SK-N-SH (cell line): ENCODE measurements at regions not wholly inside any gene's neighbourhood (a gene's known extent, or its start where the extent isn't known, plus 50 kb on each side); places are given as distances from the start of the nearest gene placed in this dataset.

Experiments
- CTCF ChIA-PET: fragments of 300-600, 350-600 bp; formaldehyde crosslinking; extraction: SDS; loops from one replicate; lab custom pipeline; 2021; lab: Yijun Ruan, JAX
- POLR2A ChIA-PET: fragments of 350-600 bp; sonication (Branson Sonifier 250); formaldehyde crosslinking; extraction: SDS; loops from one replicate; lab custom pipeline; 2020; ENCODE audit warnings: antibody characterized with exemption, inconsistent platforms; lab: Yijun Ruan, JAX
- DNase-seq: peaks from one replicate; pipeline ENCODE4 v3.0.0; 2012
- H2AFZ ChIP-seq: fragments of 200-600 bp; sonication (generic); 2 replicates; pipeline ENCODE4 v1.8.1; 2016; ENCODE audit warnings: antibody characterized with exemption, mild to moderate bottlenecking, low read depth
- H3F3A ChIP-seq: fragments of 200-600 bp; sonication (generic); replicated peaks from 2 replicates; pipeline ENCODE3; 2016; ENCODE audit warnings: antibody characterized with exemption, mild to moderate bottlenecking; ENCODE audit not compliant: insufficient read depth
- H3K27ac ChIP-seq, 2 experiments: fragments of 200-500 bp in 1 of 2; fragments of 200-600 bp in 1 of 2; sonication (Bioruptor generic) in 1 of 2; sonication (generic), shearing (Covaris generic) in 1 of 2; 2 replicates each; pipeline versions ENCODE4 v1.5.1 to v1.6.1; 2014 to 2016; ENCODE audit warnings: low read depth in 2 of 2, inconsistent platforms in 1 of 2, low read length in 1 of 2, mild to moderate bottlenecking in 1 of 2, mixed read lengths in 1 of 2
- H3K27me3 ChIP-seq: fragments of 200-600 bp; sonication (generic), shearing (Covaris generic); 2 replicates; pipeline ENCODE4 v1.6.1; 2016; ENCODE audit warnings: mixed run types; ENCODE audit not compliant: insufficient read depth
- H3K36me3 ChIP-seq, 2 experiments: fragments of 200-500 bp in 1 of 2; fragments of 200-600 bp in 1 of 2; sonication (Bioruptor generic) in 1 of 2; sonication (generic) in 1 of 2; replicated peaks in 1 of 2; 2 replicates each; pipeline versions ENCODE3 to v1.5.1; 2014 to 2016; ENCODE audit warnings: low read length in 1 of 2, mild to moderate bottlenecking in 1 of 2; ENCODE audit not compliant: insufficient read depth in 2 of 2, control insufficient read depth in 1 of 2
- H3K4me1 ChIP-seq, 2 experiments: fragments of 200-500 bp in 1 of 2; fragments of 200-600 bp in 1 of 2; sonication (Bioruptor generic) in 1 of 2; sonication (generic), shearing (Covaris generic) in 1 of 2; 2 replicates each; pipeline versions ENCODE4 v1.5.1 to v1.6.1; 2014 to 2016; ENCODE audit warnings: low read depth in 1 of 2, low read length in 1 of 2, mixed run types in 1 of 2; ENCODE audit not compliant: insufficient read depth in 2 of 2, control insufficient read depth in 1 of 2
- H3K4me2 ChIP-seq: fragments of 200-600 bp; sonication (generic), shearing (Covaris generic); 2 replicates; pipeline ENCODE4 v1.6.1; 2017; ENCODE audit warnings: mixed run types
- H3K4me3 ChIP-seq, 2 experiments: fragments of 200-500 bp in 1 of 2; fragments of 200-600 bp in 1 of 2; sonication (Bioruptor generic) in 1 of 2; sonication (generic), shearing (Covaris generic) in 1 of 2; 2 replicates each; pipeline versions ENCODE4 v1.5.1 to v1.8.1; 2014 to 2016; ENCODE audit warnings: low read depth in 2 of 2, inconsistent platforms in 1 of 2, low read length in 1 of 2, mild to moderate bottlenecking in 1 of 2, mixed read lengths in 1 of 2, moderate library complexity in 1 of 2
- H3K79me2 ChIP-seq: fragments of 200-600 bp; sonication (generic); 2 replicates; pipeline ENCODE4 v1.8.1; 2017; ENCODE audit warnings: mild to moderate bottlenecking; ENCODE audit not compliant: insufficient read depth
- H3K9ac ChIP-seq: fragments of 200-600 bp; sonication (generic); 2 replicates; pipeline ENCODE4 v1.6.1; 2017; ENCODE audit warnings: mixed run types
- H3K9me2 ChIP-seq: fragments of 200-600 bp; sonication (generic); 2 replicates; pipeline ENCODE4 v1.6.1; 2017; ENCODE audit warnings: mixed run types
- H3K9me3 ChIP-seq: fragments of 200-600 bp; sonication (generic); 2 replicates; pipeline ENCODE4 v1.6.1; 2017; ENCODE audit warnings: mixed run types, mild to moderate bottlenecking, moderate library complexity
- H4K20me1 ChIP-seq: fragments of 200-600 bp; sonication (generic); 2 replicates; pipeline ENCODE4 v1.6.1; 2017; ENCODE audit warnings: mild to moderate bottlenecking, mixed run types; ENCODE audit not compliant: insufficient read depth
- CTCF ChIP-seq: fragments of 200-600 bp; sonication (generic); IDR thresholded peaks from 2 replicates; pipeline ENCODE4 v1.6.1; 2017; ENCODE audit warnings: antibody characterized with exemption, mild to moderate bottlenecking, moderate library complexity
- ELF1 ChIP-seq: IDR thresholded peaks from 2 replicates; pipeline ENCODE4 v1.4.0; 2012
- EP300 ChIP-seq, 2 experiments: IDR thresholded peaks; 2 replicates each; pipeline versions ENCODE4 v1.4.0 to v1.6.1; 2012; ENCODE audit warnings: borderline replicate concordance in 1 of 2, low read depth in 1 of 2, low read length in 1 of 2
- EZH2phosphoT487 ChIP-seq: fragments of 200-600 bp; sonication (generic); IDR thresholded peaks from 2 replicates; pipeline ENCODE4 v1.6.1; 2017; ENCODE audit warnings: low read depth, mixed run types, mild to moderate bottlenecking, antibody characterized with exemption, moderate library complexity, borderline replicate concordance
- FOSL2 ChIP-seq: IDR thresholded peaks from 2 replicates; pipeline ENCODE4 v1.4.0; 2012; ENCODE audit warnings: low read depth, mild to moderate bottlenecking, moderate library complexity, borderline replicate concordance
- FOXJ3 ChIP-seq: sonication (generic); formaldehyde crosslinking; IDR thresholded peaks from 2 replicates; pipeline ENCODE4 v1.5.1; 2020; ENCODE audit warnings: mild to moderate bottlenecking, missing genetic modification reagents
- GATA2 ChIP-seq: sonication (generic); formaldehyde crosslinking; IDR thresholded peaks from 2 replicates; pipeline ENCODE4 v1.5.0; 2020; ENCODE audit warnings: mild to moderate bottlenecking, missing genetic modification reagents
- IRF3 ChIP-seq: fragments of 150-350 bp; IDR thresholded peaks from 2 replicates; pipeline ENCODE4 v1.6.1; 2016; ENCODE audit warnings: mild to moderate bottlenecking, low read depth, low read length
- JUND ChIP-seq: IDR thresholded peaks from 2 replicates; pipeline ENCODE4 v1.4.0; 2012
- MAX ChIP-seq: IDR thresholded peaks from 2 replicates; pipeline ENCODE4 v1.4.0; 2012; ENCODE audit warnings: low read depth
- NFIC ChIP-seq: IDR thresholded peaks from 2 replicates; pipeline ENCODE4 v1.4.0; 2012; ENCODE audit warnings: borderline replicate concordance
- NRF1 ChIP-seq: IDR thresholded peaks from 2 replicates; pipeline ENCODE4 v1.6.1; 2012; ENCODE audit warnings: low read depth, mild to moderate bottlenecking, low read length
- RCOR1 ChIP-seq: fragments of 150-350 bp; IDR thresholded peaks from 2 replicates; pipeline ENCODE4 v1.6.1; 2017; ENCODE audit warnings: antibody characterized with exemption, low read length
- RFX5 ChIP-seq: IDR thresholded peaks from 2 replicates; pipeline ENCODE4 v1.6.1; 2012; ENCODE audit warnings: mild to moderate bottlenecking, improper control_type of control experiment, low read length
- RXRA ChIP-seq: IDR thresholded peaks from 2 replicates; pipeline ENCODE4 v1.4.0; 2012; ENCODE audit warnings: low read depth, mild to moderate bottlenecking, borderline replicate concordance
- SIN3A ChIP-seq: IDR thresholded peaks from 2 replicates; pipeline ENCODE4 v1.6.1; 2012; ENCODE audit warnings: low read depth, mild to moderate bottlenecking, low read length, moderate library complexity, borderline replicate concordance
- TAF1 ChIP-seq: IDR thresholded peaks from 2 replicates; pipeline ENCODE4 v1.6.1; 2012; ENCODE audit warnings: low read depth, mild to moderate bottlenecking, low read length, moderate library complexity, borderline replicate concordance
- TCF12 ChIP-seq: IDR thresholded peaks from 2 replicates; pipeline ENCODE4 v1.4.0; 2012
- USF1 ChIP-seq: IDR thresholded peaks from 2 replicates; pipeline ENCODE4 v1.4.0; 2012; ENCODE audit warnings: low read depth, borderline replicate concordance
- USF2 ChIP-seq: fragments of 150-350 bp; IDR thresholded peaks from 2 replicates; pipeline ENCODE4 v1.6.1; 2017; ENCODE audit warnings: antibody characterized with exemption, low read length, low read depth, borderline replicate concordance
- ZBTB33 ChIP-seq: IDR thresholded peaks from 2 replicates; pipeline ENCODE4 v1.4.0; 2012; ENCODE audit warnings: low read depth, borderline replicate concordance
- WGBS: methylation state at CpG from one replicate; pipeline ENCODE4 v1.1.6; 2017; ENCODE audit warnings: low lambda C conversion rate; 5-methylcytosine and 5-hydroxymethylcytosine counted together

GRCh38 chr2:15770606-15771005, 169.7 kb upstream of the MYCN start:
- Histone ChIP-seq H2AFZ (no peak overlapping the region), H3K4me2 (no peak overlapping the region), H3K9me2 (no peaks in the 10 kb centered on the region), H3K27me3 (no peaks in the 10 kb centered on the region), H3K9ac (no peak overlapping the region), H3K27ac (no peak overlapping the region), H3K4me1 (peaks cover 0 to 15% of the 10 kb centered on the region in 2 experiments; a peak in 1 of 4 replicates), H3K79me2 (no peaks in the 10 kb centered on the region), H3K4me3 (no peak overlapping the region; a peak in 1 of 4 replicates), H3K9me3 (no peaks in the 10 kb centered on the region), H3F3A (no peaks in the 10 kb centered on the region), H3K36me3 (no peaks in the 10 kb centered on the region), H4K20me1 (no peaks in the 10 kb centered on the region)
- DNase-seq: no peak
- WGBS: 57% methylated on average over 9 of the region's 12 CpGs
- POLR2A ChIA-PET: interaction anchor here (0.6 kb wide), 1 partner anchor 166 kb away, joined by 3 read pairs; no protein-coding TSS in a partner anchor
- CTCF ChIA-PET: interaction anchor here (0.6 to 2.1 kb wide), 4 partner anchors 12 to 204 kb away, joined by 3 to 6 read pairs (median 4); no protein-coding TSS in a partner anchor
- TF ChIP-seq GATA2 (CRISPR knock-in tag) (no peak), NRF1 (no peak), ZBTB33 (no peak), EZH2phosphoT487 (no peak), FOSL2 (no peak), TAF1 (no peak), FOXJ3 (no peak), RFX5 (no peak), USF2 (no peak)

- Histone ChIP-seq H3K27ac (no peak overlapping the region), H4K20me1 (no peaks in the 10 kb centered on the region), H3K4me2 (no peak overlapping the region), H2AFZ (no peak overlapping the region), H3K36me3 (no peaks in the 10 kb centered on the region), H3K9me2 (no peaks in the 10 kb centered on the region), H3K4me3 (no peak overlapping the region), H3K9me3 (no peaks in the 10 kb centered on the region), H3K27me3 (no peaks in the 10 kb centered on the region), H3F3A (no peaks in the 10 kb centered on the region), H3K79me2 (no peaks in the 10 kb centered on the region), H3K4me1 (peaks cover 0 to 10% of the 10 kb centered on the region in 2 experiments; a peak in 1 of 4 replicates), H3K9ac (no peak overlapping the region)
- ChIA-PET POLR2A (interaction anchor here (0.6 kb wide), 1 partner anchor 165 kb away, joined by 3 read pairs; no protein-coding TSS in a partner anchor), CTCF (interaction anchor here (0.6 to 2.1 kb wide), 4 partner anchors 12 to 204 kb away, joined by 3 to 6 read pairs (median 4); no protein-coding TSS in a partner anchor)
- 52% methylated on average over 7 of the region's 7 CpGs for WGBS
- no peak for DNase-seq
- TF ChIP-seq IRF3: no peak
- TF ChIP-seq RXRA: no peak
- no peak for TF ChIP-seq EZH2phosphoT487
- no peak for TF ChIP-seq SIN3A
- TF ChIP-seq NRF1: no peak
- TF ChIP-seq ELF1: no peak
- TF ChIP-seq EP300 (IDR thresholded peaks at IDR 0.05; ENCODE audit: borderline replicate concordance in 1 of 2, low read depth in 1 of 2, low read length in 1 of 2): no peak
- TF ChIP-seq GATA2 (CRISPR knock-in tag): no peak
- TF ChIP-seq TCF12: no peak
- TF ChIP-seq NFIC: no peak
- TF ChIP-seq CTCF: no peak
- TF ChIP-seq JUND: no peak
- TF ChIP-seq USF1: no peak
- TF ChIP-seq FOXJ3: no peak
- TF ChIP-seq RCOR1: no peak
- no peak for TF ChIP-seq MAX
Measured at GRCh38 chr2:15771124-15771523, 169.2 kb upstream of the MYCN start.
